Vagina (tissue), 2 donors: ENCODE measurements at regions not wholly inside any gene's neighbourhood (a gene's known extent, or its start where the extent isn't known, plus 50 kb on each side); places are given as distances from the start of the nearest gene placed in this dataset.

Source experiments
- CTCF ChIP-seq, 3 experiments: fragments of 450-650 bp in 2 of 3; fragments of 200-600 bp in 1 of 3; sonication (generic) in 1 of 3; IDR thresholded peaks; one replicate each; pipeline ENCODE4 v1.5.1; 2017 to 2019; ENCODE audit warnings: antibody characterized with exemption in 3 of 3, mild to moderate bottlenecking in 2 of 3, moderate library complexity in 2 of 3
- POLR2AphosphoS5 ChIP-seq, 2 donors: sonication (generic); formaldehyde crosslinking; IDR thresholded peaks; one replicate each; pipeline ENCODE4 v1.9.0; 2017; ENCODE audit warnings: antibody characterized with exemption in 2 of 2, mild to moderate bottlenecking in 2 of 2, low read depth in 1 of 2; ENCODE audit not compliant: insufficient read depth in 1 of 2

- TF ChIP-seq CTCF (IDR thresholded peaks at IDR 0.05), result no peak
- TF ChIP-seq POLR2AphosphoS5 (IDR thresholded peaks at IDR 0.05; ENCODE audit: insufficient read depth in 1 of 2, low read depth in 1 of 2), result no peak
These were observed 934.3 kb downstream of the DIAPH3 start for GRCh38 chr13:59229401-59229800.
